HepG2 (cell line): ENCODE measurements at regions not wholly inside any gene's neighbourhood (a gene's known extent, or its start where the extent isn't known, plus 50 kb on each side); places are given as distances from the start of the nearest gene placed in this dataset.

Source experiments
- ATAC-seq: fragments of 200-7000 bp; cut with Tn5 transposase; 3 replicates; pipeline ENCODE4 v1.9.1; 2020; ENCODE audit warnings: mild to moderate bottlenecking, moderate library complexity
- BruUV-seq: library from RNA; stranded (reverse); fragments of 400-500 nt; replicated peaks from 2 replicates; lab custom pipeline; 2021; lab: Mats Ljungman, UMichigan
- CTCF ChIA-PET: fragments of 300-600 bp; formaldehyde crosslinking; extraction: SDS; loops from one replicate; lab custom pipeline; 2021; ENCODE audit warnings: low total read pairs, inconsistent platforms, low intra/inter-chr PET ratio; lab: Yijun Ruan, JAX
- POLR2A ChIA-PET: fragments of 350-600 bp; sonication (Branson Sonifier 250); formaldehyde crosslinking; loops from one replicate; lab custom pipeline; 2020; ENCODE audit warnings: antibody characterized with exemption, inconsistent platforms; lab: Yijun Ruan, JAX
- DNase-seq: peaks from one replicate; pipeline ENCODE4 v3.0.0-alpha.2; 2015; ENCODE audit warnings: low spot score
- FAIRE-seq: peaks from 3 replicates; lab custom pipeline; 2011; peaks lifted over from hg19 to GRCh38; lab: Jason Lieb, UNC
- H2AFZ ChIP-seq: one replicate; pipeline ENCODE4 v1.6.1; 2011; ENCODE audit warnings: low read length, inconsistent platforms
- H3K27ac ChIP-seq: fragments of 300-600 bp; 3 replicates; pipeline ENCODE4 v1.8.0; 2011; ENCODE audit warnings: mixed run types, mild to moderate bottlenecking, mixed read lengths, low read length, inconsistent platforms; ENCODE audit not compliant: insufficient read depth; ENCODE audit errors: extremely low read length
- H3K27me3 ChIP-seq, 2 experiments: fragments of 200-600 bp in 1 of 2; 2 replicates in 1 of 2; 3 replicates in 1 of 2; pipeline versions ENCODE4 v1.6.0 to v1.8.0; 2011; ENCODE audit warnings: low read length in 2 of 2, mild to moderate bottlenecking in 2 of 2, moderate library complexity in 2 of 2, inconsistent platforms in 1 of 2; ENCODE audit not compliant: insufficient read depth in 2 of 2, control insufficient read depth in 1 of 2
- H3K36me3 ChIP-seq, 2 experiments: fragments of 200-600 bp in 1 of 2; replicated peaks in 1 of 2; 2 replicates in 1 of 2; 3 replicates in 1 of 2; pipeline versions ENCODE4 v1.5.1 to v1.8.0; 2011; ENCODE audit warnings: low read length in 2 of 2, inconsistent platforms in 1 of 2; ENCODE audit not compliant: insufficient read depth in 2 of 2, control insufficient read depth in 1 of 2
- H3K4me1 ChIP-seq: 2 replicates; pipeline ENCODE4 v1.5.1; 2012; ENCODE audit warnings: low read length, inconsistent platforms; ENCODE audit not compliant: insufficient read depth
- H3K4me2 ChIP-seq: 2 replicates; pipeline ENCODE4 v1.6.0; 2011; ENCODE audit warnings: low read depth, low read length, inconsistent platforms
- H3K4me3 ChIP-seq, 3 experiments: fragments of 200-600 bp in 1 of 3; sonication (generic), shearing (Covaris generic) in 1 of 3; replicated peaks in 1 of 3; 2 replicates each; pipeline ENCODE4 v1.5.1; 2011 to 2016; ENCODE audit warnings: low read length in 3 of 3, inconsistent platforms in 2 of 3, low read depth in 2 of 3, mild to moderate bottlenecking in 2 of 3, control low read depth in 1 of 3, mixed read lengths in 1 of 3; ENCODE audit not compliant: insufficient read depth in 1 of 3
- H3K79me2 ChIP-seq: one replicate; pipeline ENCODE4 v1.6.1; 2011; ENCODE audit warnings: low read length, inconsistent platforms; ENCODE audit not compliant: insufficient read depth
- H3K9ac ChIP-seq: 2 replicates; pipeline ENCODE4 v1.6.0; 2011; ENCODE audit warnings: mild to moderate bottlenecking, low read depth, low read length, inconsistent platforms; ENCODE audit not compliant: insufficient read depth
- H3K9me3 ChIP-seq: 2 replicates; pipeline ENCODE4 v1.5.1; 2012; ENCODE audit warnings: mild to moderate bottlenecking, low read length
- H4K20me1 ChIP-seq: 2 replicates; pipeline ENCODE4 v1.6.0; 2011; ENCODE audit warnings: inconsistent platforms, mild to moderate bottlenecking, low read length, moderate library complexity; ENCODE audit not compliant: insufficient read depth
- ARID5B ChIP-seq: IDR thresholded peaks from 2 replicates; pipeline ENCODE4 v1.4.0; 2020; ENCODE audit warnings: mild to moderate bottlenecking, missing genetic modification reagents
- BATF2 ChIP-seq: sonication (generic); formaldehyde crosslinking; IDR thresholded peaks from 2 replicates; pipeline ENCODE4 v1.8.0; 2022; ENCODE audit warnings: mild to moderate bottlenecking, missing genetic modification reagents, moderate library complexity
- KDM3A ChIP-seq: IDR thresholded peaks from 2 replicates; pipeline ENCODE4 v1.6.1; 2018; ENCODE audit warnings: low read depth, missing compliant biosample characterization
- NR2C2 ChIP-seq: sonication (generic); formaldehyde crosslinking; IDR thresholded peaks from 2 replicates; pipeline ENCODE4 v1.4.0; 2020; ENCODE audit warnings: missing genetic modification reagents, mild to moderate bottlenecking, moderate library complexity, borderline replicate concordance
- PLSCR1 ChIP-seq: sonication (generic); formaldehyde crosslinking; IDR thresholded peaks from 2 replicates; pipeline ENCODE4 v1.5.0; 2020; ENCODE audit warnings: missing genetic modification reagents, mild to moderate bottlenecking, borderline replicate concordance
- ZBTB7B ChIP-seq: sonication (generic); formaldehyde crosslinking; IDR thresholded peaks from 2 replicates; pipeline ENCODE4 v1.4.0; 2020; ENCODE audit warnings: missing genetic modification reagents
- ZNF616 ChIP-seq: sonication (generic); formaldehyde crosslinking; IDR thresholded peaks from 2 replicates; pipeline ENCODE4 v1.5.0; 2020; ENCODE audit warnings: low read depth, mild to moderate bottlenecking, missing genetic modification reagents
- ZNF619 ChIP-seq: sonication (generic); formaldehyde crosslinking; IDR thresholded peaks from 2 replicates; pipeline ENCODE4 v1.4.0; 2020; ENCODE audit warnings: mild to moderate bottlenecking, missing genetic modification reagents
- WGBS: methylation state at CpG from one replicate; pipeline ENCODE4 v1.1.6; 2017; ENCODE audit warnings: low lambda C conversion rate; 5-methylcytosine and 5-hydroxymethylcytosine counted together
- in situ Hi-C: cut with HindIII; loops from 2 replicates; pipeline ENCODE4 v1.10.0; 2017; ENCODE audit warnings: low pct_unique_long_range_greater_than_20kb; ENCODE audit not compliant: extremely low pct_ligation_motif_present
- intact Hi-C: fragments of 100-400 bp; cut with micrococcal nuclease; formaldehyde crosslinking; loops from one replicate; pipeline ENCODE4 v1.10.0; 2022; ENCODE audit not compliant: unreplicated experiment

- no peak for ATAC-seq
- Histone ChIP-seq H3K79me2 (no peaks in the 10 kb centered on the region), H3K9ac (no peak overlapping the region), H3K27ac (no peak overlapping the region), H4K20me1 (no peaks in the 10 kb centered on the region), H3K4me2 (no peak overlapping the region), H3K9me3 (no peaks in the 10 kb centered on the region), H3K36me3 (no peaks in the 10 kb centered on the region), H3K27me3 (no peaks in the 10 kb centered on the region), H3K4me3 (no peak overlapping the region), H3K4me1 (no peaks in the 10 kb centered on the region), H2AFZ (no peak overlapping the region)
- WGBS: 0% methylated on average over 3 of the region's 3 CpGs
- BruUV-seq: no TSS peak
- no peak for FAIRE-seq
- TF ChIP-seq ZNF616 (CRISPR knock-in tag): no peak
- no peak for TF ChIP-seq ZBTB7B (CRISPR knock-in tag)
- no peak for TF ChIP-seq ARID5B (CRISPR knock-in tag)
- TF ChIP-seq BATF2 (CRISPR knock-in tag): no peak
- TF ChIP-seq ZNF619 (CRISPR knock-in tag): no peak
- TF ChIP-seq PLSCR1 (CRISPR knock-in tag): no peak
- TF ChIP-seq KDM3A: no peak
- no peak for TF ChIP-seq NR2C2 (CRISPR knock-in tag)
- in situ Hi-C loops: no loop called here
- ChIA-PET CTCF (no interaction called here), POLR2A (no interaction called here)
- intact Hi-C loops: no loop called here
- DNase-seq: no peak
Measured at GRCh38 chr12:78683031-78683430, 181.5 kb upstream of the SYT1 start.
